Psoas muscle (tissue), 7 donors: ENCODE measurements at regions not wholly inside any gene's neighbourhood (a gene's known extent, or its start where the extent isn't known, plus 50 kb on each side); places are given as distances from the start of the nearest gene placed in this dataset.

Source experiments
- ATAC-seq, 4 donors: fragments of 200-7000 bp; cut with Tn5 transposase; one replicate each; pipeline ENCODE4 v1.9.1; 2020; ENCODE audit warnings: moderate library complexity in 3 of 4, mild to moderate bottlenecking in 2 of 4
- DNase-seq, 2 donors: peaks; one replicate each; pipeline ENCODE4 v3.0.0-alpha.2; 2020
- H3K27ac ChIP-seq: fragments of 200-600 bp; one replicate; pipeline ENCODE4 v1.8.0; 2022
- H3K27me3 ChIP-seq, 3 donors: fragments of 200-600 bp in 1 of 3; one replicate each; pipeline versions ENCODE4 v1.6.1 to v1.8.0; 2013 to 2022; ENCODE audit warnings: low read length in 2 of 3, mild to moderate bottlenecking in 2 of 3, moderate library complexity in 1 of 3; ENCODE audit not compliant: insufficient read depth in 3 of 3
- H3K36me3 ChIP-seq, 2 donors: fragments of 200-600 bp in 1 of 2; one replicate each; pipeline versions ENCODE4 v1.6.1 to v1.8.0; 2013 to 2022; ENCODE audit warnings: low read depth in 1 of 2, mild to moderate bottlenecking in 1 of 2, moderate library complexity in 1 of 2; ENCODE audit not compliant: insufficient read depth in 1 of 2
- H3K4me1 ChIP-seq: fragments of 200-600 bp; one replicate; pipeline ENCODE4 v1.8.0; 2022
- H3K4me3 ChIP-seq: fragments of 200-600 bp; one replicate; pipeline ENCODE4 v1.8.0; 2022; ENCODE audit warnings: mild to moderate bottlenecking
- H3K9me3 ChIP-seq: fragments of 200-600 bp; one replicate; pipeline ENCODE4 v1.8.0; 2022
- WGBS, 3 donors: extraction: QIAGEN DNeasy Blood & Tissue Kit; methylation state at CpG; one replicate each; pipeline versions ENCODE4 v1.1.6 to v1.1.7; 2013; 5-methylcytosine and 5-hydroxymethylcytosine counted together
- intact Hi-C, 2 donors: fragments of 100-400 bp; cut with DNase I; formaldehyde crosslinking; loops; one replicate each; pipeline versions ENCODE4 v1.11.0 to v1.14.2; 2022
- TF ChIP-seq, protein P1 (sequence below): fragments of 200-600 bp; IDR thresholded peaks from one replicate; pipeline ENCODE4 v1.8.0; 2022; ENCODE audit warnings: antibody characterized with exemption
- donor health status: healthy with polysubstance abuse.
- donor health status: DM: no; HTN: no; CAD: no; lungs with moderate emphysema.
- donor health status: Bipolar disorder and iron deficiency.
- donor health status: healthy.
- donor health status: DM: yes; HTN: yes; CAD: no.
- donor health status: DM: no; HTN: no; CAD: no.
- donor health status: DM: yes; HTN: yes; CAD: no.

DNA sequence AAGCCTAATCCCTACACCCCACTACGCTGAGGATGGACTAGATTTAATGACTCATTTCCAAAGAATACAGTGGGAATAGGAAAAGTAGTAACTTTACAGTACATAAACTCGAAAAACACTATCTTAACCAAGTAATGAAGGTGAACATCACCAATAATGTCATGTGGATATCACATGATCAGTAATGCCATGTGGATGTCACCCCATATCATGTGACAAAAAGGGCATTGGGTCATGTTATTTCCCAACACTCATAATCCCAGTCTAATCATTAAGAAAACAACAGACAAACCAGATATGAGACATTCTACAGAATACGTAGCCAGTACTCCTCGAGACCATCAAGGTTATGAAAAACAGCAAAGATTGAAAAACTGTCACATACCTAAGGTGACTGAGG is 667.3 kb upstream of the CRIM1 start:
- WGBS, 3 donors, result 72 to 75% (median 74%) methylated on average over 4 of the region's 4 CpGs

DNA sequence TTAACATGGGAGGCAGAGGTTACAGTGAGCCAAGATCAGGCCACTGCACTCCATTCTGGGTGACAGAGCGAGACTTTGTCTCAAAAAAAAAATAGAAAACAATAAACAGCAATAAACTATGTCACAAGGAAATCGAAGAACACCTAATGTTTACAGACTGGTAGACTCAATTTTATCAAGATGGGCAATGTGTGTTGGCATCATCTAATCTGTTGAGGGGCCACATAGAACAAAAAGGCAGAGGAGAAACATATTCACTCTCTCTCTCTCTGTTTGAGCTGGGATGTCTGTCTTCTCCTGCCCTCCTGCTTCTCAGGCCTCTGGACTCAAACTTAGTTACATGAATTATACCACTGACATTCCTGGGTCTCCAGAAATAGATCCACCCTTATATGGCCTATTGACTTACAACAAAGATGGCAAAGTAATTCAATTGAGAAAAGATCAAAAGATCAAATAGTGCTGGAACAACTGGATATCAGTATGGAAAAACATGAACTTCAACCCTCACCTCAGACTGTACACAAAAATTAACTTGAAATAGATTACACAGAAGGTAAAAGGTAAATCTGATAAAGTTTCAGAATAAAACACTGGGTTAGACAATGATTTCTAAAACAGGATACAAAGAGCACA is 703.8 kb upstream of the CRIM1 start:
- DNase-seq (no peak), ATAC-seq (no peak)
- Histone ChIP-seq H3K9me3 (no peaks in the 10 kb centered on the region), H3K4me1 (no peaks in the 10 kb centered on the region), H3K4me3 (no peak overlapping the region), H3K27ac (no peak overlapping the region), H3K36me3 (no peaks in the 10 kb centered on the region), H3K27me3 (no peaks in the 10 kb centered on the region)
- intact Hi-C loops, result no loop called here
- 69 to 78% (median 77%) methylated on average over 2 of the region's 2 CpGs for WGBS, 3 donors
- TF ChIP-seq, protein P1, sequence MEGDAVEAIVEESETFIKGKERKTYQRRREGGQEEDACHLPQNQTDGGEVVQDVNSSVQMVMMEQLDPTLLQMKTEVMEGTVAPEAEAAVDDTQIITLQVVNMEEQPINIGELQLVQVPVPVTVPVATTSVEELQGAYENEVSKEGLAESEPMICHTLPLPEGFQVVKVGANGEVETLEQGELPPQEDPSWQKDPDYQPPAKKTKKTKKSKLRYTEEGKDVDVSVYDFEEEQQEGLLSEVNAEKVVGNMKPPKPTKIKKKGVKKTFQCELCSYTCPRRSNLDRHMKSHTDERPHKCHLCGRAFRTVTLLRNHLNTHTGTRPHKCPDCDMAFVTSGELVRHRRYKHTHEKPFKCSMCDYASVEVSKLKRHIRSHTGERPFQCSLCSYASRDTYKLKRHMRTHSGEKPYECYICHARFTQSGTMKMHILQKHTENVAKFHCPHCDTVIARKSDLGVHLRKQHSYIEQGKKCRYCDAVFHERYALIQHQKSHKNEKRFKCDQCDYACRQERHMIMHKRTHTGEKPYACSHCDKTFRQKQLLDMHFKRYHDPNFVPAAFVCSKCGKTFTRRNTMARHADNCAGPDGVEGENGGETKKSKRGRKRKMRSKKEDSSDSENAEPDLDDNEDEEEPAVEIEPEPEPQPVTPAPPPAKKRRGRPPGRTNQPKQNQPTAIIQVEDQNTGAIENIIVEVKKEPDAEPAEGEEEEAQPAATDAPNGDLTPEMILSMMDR, result no peak

More for the DNA sequence above, 667.3 kb upstream of the CRIM1 start:
- Histone ChIP-seq H3K36me3 (no peaks in the 10 kb centered on the region), H3K4me1 (no peaks in the 10 kb centered on the region), H3K4me3 (no peak overlapping the region), H3K9me3 (no peaks in the 10 kb centered on the region), H3K27ac (no peak overlapping the region), H3K27me3 (no peaks in the 10 kb centered on the region)
- TF ChIP-seq, protein P1, result no peak
- intact Hi-C loops, result no loop called here
- DNase-seq (no peak), ATAC-seq (no peak)

DNA sequence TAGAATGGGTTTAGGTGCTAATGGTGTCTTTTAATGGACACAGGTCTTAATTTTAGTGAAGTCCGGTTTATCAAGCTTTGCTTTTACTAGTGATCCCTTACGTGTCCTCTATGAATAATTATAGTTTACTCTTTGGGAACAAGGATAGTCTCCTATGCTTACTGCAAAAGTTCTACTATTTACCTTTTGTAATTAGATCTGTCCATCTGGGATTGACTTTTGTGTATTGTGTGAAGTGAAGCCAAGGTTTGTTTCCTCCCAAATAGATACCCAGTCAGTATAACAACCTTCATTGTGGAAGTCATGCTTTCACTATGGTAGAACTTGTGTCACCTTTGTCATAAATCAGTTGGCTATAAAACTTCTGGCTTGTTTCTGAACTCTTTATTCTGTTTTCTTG is 740.9 kb upstream of the CRIM1 start:
- H3K9me3 ChIP-seq, result no peaks in the 10 kb centered on the region
- H3K27ac ChIP-seq, result no peak overlapping the region
- H3K36me3 ChIP-seq, result no peaks in the 10 kb centered on the region
- H3K4me3 ChIP-seq, result no peak overlapping the region
- H3K27me3 ChIP-seq, result no peaks in the 10 kb centered on the region
- no peak for DNase-seq
- no peaks in the 10 kb centered on the region for H3K4me1 ChIP-seq
- intact Hi-C loops, result no loop called here
- ATAC-seq, result no peak
- WGBS, 3 donors, result 83 to 91% (median 86%) methylated on average over 2 of the region's 2 CpGs
- TF ChIP-seq, protein P1, result no peak

DNA sequence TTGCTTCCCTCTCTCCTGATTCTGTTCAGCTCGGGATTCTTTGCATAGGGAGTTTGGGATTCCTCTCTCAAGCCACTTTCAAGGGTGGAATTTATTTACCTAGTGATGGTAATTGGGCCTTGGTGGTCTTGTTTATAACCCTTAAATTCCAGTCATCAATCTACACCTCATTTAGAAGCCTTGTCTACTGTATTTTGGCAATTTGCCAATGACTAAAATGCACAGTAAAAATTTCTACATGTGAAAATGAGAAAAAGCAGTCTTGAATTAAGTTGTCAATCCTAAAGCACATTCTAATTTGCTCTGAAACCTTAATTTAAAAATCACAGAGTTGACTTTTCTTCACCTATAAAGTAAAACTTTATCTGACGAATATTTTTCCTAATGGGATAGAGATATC is 749.2 kb upstream of the CRIM1 start:
- ATAC-seq, result no peak
- Histone ChIP-seq H3K9me3 (no peaks in the 10 kb centered on the region), H3K4me3 (no peak overlapping the region), H3K27me3 (no peaks in the 10 kb centered on the region), H3K36me3 (no peaks in the 10 kb centered on the region), H3K4me1 (no peaks in the 10 kb centered on the region), H3K27ac (no peak overlapping the region)
- TF ChIP-seq, protein P1, result no peak
- DNase-seq, result no peak
- intact Hi-C loops, result no loop called here
- WGBS, 3 donors, result 43 to 50% (median 46%) methylated on average over 2 of the region's 2 CpGs

DNA sequence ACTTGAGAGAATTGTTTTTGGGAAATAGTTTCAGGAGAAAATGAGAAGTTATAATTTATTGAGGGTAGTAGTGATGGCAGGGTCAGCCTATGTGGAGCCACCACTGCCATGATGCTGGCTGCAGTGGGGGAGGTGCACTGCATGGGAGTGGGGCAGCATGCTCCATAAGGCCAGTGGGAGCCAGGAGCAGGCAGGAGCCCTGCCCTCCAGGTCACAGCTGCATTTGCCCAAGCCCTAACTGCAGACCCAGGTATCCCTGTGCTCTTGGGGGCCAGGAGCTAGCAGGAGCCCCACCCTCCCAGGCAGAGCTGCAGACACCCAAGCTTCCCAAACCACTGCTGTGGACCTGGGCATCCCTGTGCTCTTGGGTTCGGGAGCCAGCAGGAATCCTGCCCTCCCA is 757.3 kb upstream of the CRIM1 start:
- no peaks in the 10 kb centered on the region for H3K4me1 ChIP-seq
- intact Hi-C loops, result no loop called here
- no peak for ATAC-seq
- no peaks in the 10 kb centered on the region for H3K36me3 ChIP-seq
- no peaks in the 10 kb centered on the region for H3K27me3 ChIP-seq
- H3K27ac ChIP-seq, result no peak overlapping the region
- no peaks in the 10 kb centered on the region for H3K9me3 ChIP-seq
- no peak for DNase-seq
- TF ChIP-seq, protein P1, result no peak
- 60 to 73% (median 67%) methylated on average over 1 of the region's 1 CpG for WGBS, 3 donors
- H3K4me3 ChIP-seq, result no peak overlapping the region
